SK-N-SH treated with all-trans-retinoic acid at 6 μM for 48 hours (cell line): ENCODE measurements at regions not wholly inside any gene's neighbourhood (a gene's known extent, or its start where the extent isn't known, plus 50 kb on each side); places are given as distances from the start of the nearest gene placed in this dataset.
"Not testable (repeated sequence)": the region's sequence is repeated elsewhere in the genome, so short reads cannot be mapped to it uniquely, and the experiment has no call there.

Experiments used
- ARNTL ChIP-seq: fragments of 450-650 bp; formaldehyde crosslinking; IDR thresholded peaks from 2 replicates; pipeline ENCODE4 v1.5.0; 2020; ENCODE audit warnings: low read depth, mild to moderate bottlenecking, moderate library complexity, borderline replicate concordance
- ESRRG ChIP-seq: fragments of 250-450 bp; sonication (Bioruptor Pico); IDR thresholded peaks from 2 replicates; pipeline ENCODE4 v1.6.1; 2021; ENCODE audit warnings: mild to moderate bottlenecking
- ISL1 ChIP-seq: fragments of 250-450 bp; sonication (Bioruptor Pico); IDR thresholded peaks from 2 replicates; pipeline ENCODE4 v2.1.2; 2022; ENCODE audit warnings: mild to moderate bottlenecking, moderate library complexity
- OSR1 ChIP-seq: fragments of 250-450 bp; sonication (Bioruptor Pico); IDR thresholded peaks from 2 replicates; pipeline ENCODE4 v1.8.0; 2022; ENCODE audit warnings: moderate library complexity, mild to moderate bottlenecking, inconsistent platforms
- PPARA ChIP-seq: fragments of 250-450 bp; sonication (Bioruptor Pico); IDR thresholded peaks from 2 replicates; pipeline ENCODE4 v1.5.0; 2020; ENCODE audit warnings: mild to moderate bottlenecking, borderline replicate concordance
- ZFP3 ChIP-seq: fragments of 250-450 bp; sonication (Bioruptor Pico); IDR thresholded peaks from 2 replicates; pipeline ENCODE4 v1.5.0; 2020; ENCODE audit warnings: mild to moderate bottlenecking, moderate library complexity
- TF ChIP-seq, protein P1 (sequence below): fragments of 250-450 bp; sonication (Bioruptor Pico); IDR thresholded peaks from 2 replicates; pipeline ENCODE4 v1.8.0; 2020; ENCODE audit warnings: mild to moderate bottlenecking, moderate library complexity, borderline replicate concordance

DNA sequence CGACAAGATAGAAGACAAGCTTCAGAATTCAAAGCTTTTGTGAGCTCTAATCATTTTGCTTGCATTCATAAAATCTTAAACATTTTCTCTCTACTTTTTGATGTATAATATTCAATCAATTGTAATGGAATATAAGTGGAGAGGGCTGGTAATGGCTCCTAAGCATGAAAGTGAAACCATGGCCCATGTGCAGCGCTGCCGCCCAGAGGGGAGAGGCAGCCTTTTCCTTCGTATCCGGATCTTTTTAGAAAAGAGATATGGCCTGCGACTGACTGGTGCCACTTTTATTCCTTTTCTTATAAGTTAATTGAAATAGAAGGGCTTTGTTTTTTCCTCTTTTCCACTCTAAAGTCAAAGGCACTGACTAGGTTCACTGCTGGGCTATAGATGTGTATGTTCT is 655.2 kb downstream of the TTLL7 start:
- TF ChIP-seq, protein P1, sequence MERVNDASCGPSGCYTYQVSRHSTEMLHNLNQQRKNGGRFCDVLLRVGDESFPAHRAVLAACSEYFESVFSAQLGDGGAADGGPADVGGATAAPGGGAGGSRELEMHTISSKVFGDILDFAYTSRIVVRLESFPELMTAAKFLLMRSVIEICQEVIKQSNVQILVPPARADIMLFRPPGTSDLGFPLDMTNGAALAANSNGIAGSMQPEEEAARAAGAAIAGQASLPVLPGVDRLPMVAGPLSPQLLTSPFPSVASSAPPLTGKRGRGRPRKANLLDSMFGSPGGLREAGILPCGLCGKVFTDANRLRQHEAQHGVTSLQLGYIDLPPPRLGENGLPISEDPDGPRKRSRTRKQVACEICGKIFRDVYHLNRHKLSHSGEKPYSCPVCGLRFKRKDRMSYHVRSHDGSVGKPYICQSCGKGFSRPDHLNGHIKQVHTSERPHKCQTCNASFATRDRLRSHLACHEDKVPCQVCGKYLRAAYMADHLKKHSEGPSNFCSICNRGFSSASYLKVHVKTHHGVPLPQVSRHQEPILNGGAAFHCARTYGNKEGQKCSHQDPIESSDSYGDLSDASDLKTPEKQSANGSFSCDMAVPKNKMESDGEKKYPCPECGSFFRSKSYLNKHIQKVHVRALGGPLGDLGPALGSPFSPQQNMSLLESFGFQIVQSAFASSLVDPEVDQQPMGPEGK (CRISPR knock-in tag) = not testable (repeated sequence)
- TF ChIP-seq ISL1 (CRISPR knock-in tag); PPARA (CRISPR knock-in tag); ESRRG (CRISPR knock-in tag); OSR1; ARNTL (CRISPR knock-in tag); ZFP3 (CRISPR knock-in tag): not testable (repeated sequence)
